ENCODE measurements at regions not wholly inside any gene's neighbourhood (a gene's known extent, or its start where the extent isn't known, plus 50 kb on each side); places are given as distances from the start of the nearest gene placed in this dataset.
"Not testable (repeated sequence)": the region's sequence is repeated elsewhere in the genome, so short reads cannot be mapped to it uniquely, and the experiment has no call there.

DNA sequence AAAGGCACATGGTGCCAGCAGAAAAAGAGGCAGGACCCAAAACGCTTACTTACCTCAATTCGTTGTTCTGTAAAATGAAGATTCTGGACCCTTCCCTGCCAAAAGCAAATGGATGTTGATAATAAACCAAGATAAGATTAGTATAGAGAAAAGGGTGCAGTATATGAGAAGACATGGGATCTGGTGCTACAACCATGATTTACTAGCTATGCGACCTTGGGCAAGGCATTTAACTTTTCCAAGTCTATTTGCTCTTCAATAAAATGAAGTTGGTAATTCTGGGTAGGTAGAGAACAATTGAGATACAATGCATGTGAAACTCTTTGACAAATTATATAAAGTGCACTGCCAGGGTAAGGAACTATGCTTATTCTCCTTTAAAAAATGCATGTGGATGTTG is 185.0 kb upstream of the IRF2BP2 start:
- BruUV-seq (replicated peaks); H3K79me2 ChIP-seq (ENCODE audit: insufficient read depth, low read length); POLR2A ChIA-PET; CTCF ChIA-PET (ENCODE audit: low intra/inter-chr PET ratio, low total read pairs); H3K4me2 ChIP-seq (ENCODE audit: low read depth, low read length); H3K9ac ChIP-seq (ENCODE audit: insufficient read depth, low read depth, low read length); ATAC-seq; intact Hi-C loops (cut with micrococcal nuclease; ENCODE audit: unreplicated experiment); H4K20me1 ChIP-seq (ENCODE audit: insufficient read depth, low read length); in situ Hi-C loops (cut with HindIII; ENCODE audit: extremely low pct_ligation_motif_present, low pct_unique_long_range_greater_than_20kb); H3K27me3 ChIP-seq (ENCODE audit: control insufficient read depth in 1 of 2, insufficient read depth in 2 of 2, low read length in 2 of 2); H3K9me3 ChIP-seq (ENCODE audit: low read length); H3K27ac ChIP-seq (ENCODE audit: extremely low read length, insufficient read depth, low read length); DNase-seq (ENCODE audit: low spot score); H3K36me3 ChIP-seq (replicated peaks in 1 of 2; ENCODE audit: control insufficient read depth in 1 of 2, insufficient read depth in 2 of 2, low read length in 2 of 2); FAIRE-seq; H3K4me3 ChIP-seq (replicated peaks in 1 of 3; ENCODE audit: insufficient read depth in 1 of 3, low read depth in 2 of 3, low read length in 3 of 3); H2AFZ ChIP-seq (ENCODE audit: low read length): not testable (repeated sequence)
- 83% methylated on average over 2 of the region's 3 CpGs for WGBS (ENCODE audit: low lambda C conversion rate)
- H3K4me1 ChIP-seq (ENCODE audit: insufficient read depth, low read length): 0 out of 2 replicates have a peak, but pooled peaks cover 12% of the 10 kb centered on the region

GRCh38 chr1:234794452-234794851 is 184.5 kb upstream of the IRF2BP2 start:
- H3K4me1 ChIP-seq (ENCODE audit: insufficient read depth, low read length); FAIRE-seq; H3K79me2 ChIP-seq (ENCODE audit: insufficient read depth, low read length); H3K36me3 ChIP-seq (replicated peaks in 1 of 2; ENCODE audit: control insufficient read depth in 1 of 2, insufficient read depth in 2 of 2, low read length in 2 of 2); in situ Hi-C loops (cut with HindIII; ENCODE audit: extremely low pct_ligation_motif_present, low pct_unique_long_range_greater_than_20kb); H3K9me3 ChIP-seq (ENCODE audit: low read length); H3K27ac ChIP-seq (ENCODE audit: extremely low read length, insufficient read depth, low read length); ATAC-seq; intact Hi-C loops (cut with micrococcal nuclease; ENCODE audit: unreplicated experiment); H3K4me2 ChIP-seq (ENCODE audit: low read depth, low read length); H2AFZ ChIP-seq (ENCODE audit: low read length); DNase-seq (ENCODE audit: low spot score); H3K27me3 ChIP-seq (ENCODE audit: control insufficient read depth in 1 of 2, insufficient read depth in 2 of 2, low read length in 2 of 2); H4K20me1 ChIP-seq (ENCODE audit: insufficient read depth, low read length); CTCF ChIA-PET (ENCODE audit: low intra/inter-chr PET ratio, low total read pairs); POLR2A ChIA-PET; BruUV-seq (replicated peaks); H3K9ac ChIP-seq (ENCODE audit: insufficient read depth, low read depth, low read length); H3K4me3 ChIP-seq (replicated peaks in 1 of 3; ENCODE audit: insufficient read depth in 1 of 3, low read depth in 2 of 3, low read length in 3 of 3): not testable (repeated sequence)
- WGBS (ENCODE audit: low lambda C conversion rate): 77% methylated on average over 3 of the region's 4 CpGs

- DNase-seq (ENCODE audit: low spot score); H2AFZ ChIP-seq (ENCODE audit: low read length); H3K27me3 ChIP-seq (ENCODE audit: control insufficient read depth in 1 of 2, insufficient read depth in 2 of 2, low read length in 2 of 2); intact Hi-C loops (cut with micrococcal nuclease; ENCODE audit: unreplicated experiment); ATAC-seq; H3K4me2 ChIP-seq (ENCODE audit: low read depth, low read length); H3K27ac ChIP-seq (ENCODE audit: extremely low read length, insufficient read depth, low read length); H3K9ac ChIP-seq (ENCODE audit: insufficient read depth, low read depth, low read length); POLR2A ChIA-PET; H3K4me1 ChIP-seq (ENCODE audit: insufficient read depth, low read length); H3K4me3 ChIP-seq (replicated peaks in 1 of 3; ENCODE audit: insufficient read depth in 1 of 3, low read depth in 2 of 3, low read length in 3 of 3); H3K36me3 ChIP-seq (replicated peaks in 1 of 2; ENCODE audit: control insufficient read depth in 1 of 2, insufficient read depth in 2 of 2, low read length in 2 of 2); CTCF ChIA-PET (ENCODE audit: low intra/inter-chr PET ratio, low total read pairs); H3K9me3 ChIP-seq (ENCODE audit: low read length); H3K79me2 ChIP-seq (ENCODE audit: insufficient read depth, low read length); FAIRE-seq; in situ Hi-C loops (cut with HindIII; ENCODE audit: extremely low pct_ligation_motif_present, low pct_unique_long_range_greater_than_20kb); H4K20me1 ChIP-seq (ENCODE audit: insufficient read depth, low read length); BruUV-seq (replicated peaks): not testable (repeated sequence)
- 75% methylated on average over 3 of the region's 5 CpGs for WGBS (ENCODE audit: low lambda C conversion rate)
These were observed 183.9 kb upstream of the IRF2BP2 start for GRCh38 chr1:234793924-234794323.

GRCh38 chr1:234792221-234792864 is 182.4 kb upstream of the IRF2BP2 start:
- H3K9ac ChIP-seq (ENCODE audit: insufficient read depth, low read depth, low read length); POLR2A ChIA-PET; H3K4me3 ChIP-seq (replicated peaks in 1 of 3; ENCODE audit: insufficient read depth in 1 of 3, low read depth in 2 of 3, low read length in 3 of 3); CTCF ChIA-PET (ENCODE audit: low intra/inter-chr PET ratio, low total read pairs); H3K27ac ChIP-seq (ENCODE audit: extremely low read length, insufficient read depth, low read length); in situ Hi-C loops (cut with HindIII; ENCODE audit: extremely low pct_ligation_motif_present, low pct_unique_long_range_greater_than_20kb); H3K27me3 ChIP-seq (ENCODE audit: control insufficient read depth in 1 of 2, insufficient read depth in 2 of 2, low read length in 2 of 2); intact Hi-C loops (cut with micrococcal nuclease; ENCODE audit: unreplicated experiment); H3K4me2 ChIP-seq (ENCODE audit: low read depth, low read length); H3K79me2 ChIP-seq (ENCODE audit: insufficient read depth, low read length); BruUV-seq (replicated peaks); H3K4me1 ChIP-seq (ENCODE audit: insufficient read depth, low read length); H3K9me3 ChIP-seq (ENCODE audit: low read length); H3K36me3 ChIP-seq (replicated peaks in 1 of 2; ENCODE audit: control insufficient read depth in 1 of 2, insufficient read depth in 2 of 2, low read length in 2 of 2); FAIRE-seq; H2AFZ ChIP-seq (ENCODE audit: low read length); H4K20me1 ChIP-seq (ENCODE audit: insufficient read depth, low read length); ATAC-seq; DNase-seq (ENCODE audit: low spot score): not testable (repeated sequence)
- WGBS (ENCODE audit: low lambda C conversion rate): 38% methylated on average over 2 of the region's 4 CpGs
